Ramos (cell line): ENCODE measurements at regions not wholly inside any gene's neighbourhood (a gene's known extent, or its start where the extent isn't known, plus 50 kb on each side); places are given as distances from the start of the nearest gene placed in this dataset.
"Not testable (repeated sequence)": the region's sequence is repeated elsewhere in the genome, so short reads cannot be mapped to it uniquely, and the experiment has no call there.

Experiments used
- in situ Hi-C: fragments of 300-500 bp; cut with MboI; formaldehyde crosslinking; loops from one replicate; pipeline ENCODE4 v1.14.3; 2022; ENCODE audit warnings: low sequenced_read_pairs; ENCODE audit not compliant: unreplicated experiment

GRCh38 chr5:131008329-131008728, 156.7 kb downstream of the HINT1 start:
- in situ Hi-C loops, result no loop called here

GRCh38 chr5:131005963-131006684, 158.9 kb downstream of the HINT1 start:
- in situ Hi-C loops, result no loop called here

GRCh38 chr5:131001507-131001906, 163.5 kb downstream of the HINT1 start:
- in situ Hi-C loops, result no loop called here

- in situ Hi-C loops, result no loop called here
These were observed 164.8 kb downstream of the HINT1 start for GRCh38 chr5:131000289-131000688.

- in situ Hi-C loops, result not testable (repeated sequence)
These were observed 168.3 kb downstream of the HINT1 start for GRCh38 chr5:130996720-130997119.

- in situ Hi-C loops, result no loop called here
These were observed 169.2 kb downstream of the HINT1 start for GRCh38 chr5:130995851-130996250.

- in situ Hi-C loops, result no loop called here
These were observed 169.9 kb downstream of the HINT1 start for GRCh38 chr5:130995254-130995515.

GRCh38 chr5:130994496-130995253, 170.4 kb downstream of the HINT1 start:
- in situ Hi-C loops, result no loop called here

GRCh38 chr5:130992621-130993020, 172.4 kb downstream of the HINT1 start:
- in situ Hi-C loops, result no loop called here

GRCh38 chr5:130992095-130992494, 173.0 kb downstream of the HINT1 start:
- in situ Hi-C loops, result no loop called here

GRCh38 chr5:130985776-130986175, 179.3 kb downstream of the HINT1 start:
- in situ Hi-C loops, result no loop called here

- in situ Hi-C loops, result no loop called here
These were observed 183.4 kb downstream of the HINT1 start for GRCh38 chr5:130981663-130982062.

GRCh38 chr5:130978475-130978874, 186.6 kb downstream of the HINT1 start:
- in situ Hi-C loops, result no loop called here

GRCh38 chr5:130976493-130976892, 188.6 kb downstream of the HINT1 start:
- in situ Hi-C loops, result no loop called here

- in situ Hi-C loops, result no loop called here
These were observed 189.2 kb downstream of the HINT1 start for GRCh38 chr5:130975847-130976246.

GRCh38 chr5:130975299-130975698, 189.8 kb downstream of the HINT1 start:
- in situ Hi-C loops, result no loop called here

- in situ Hi-C loops, result no loop called here
These were observed 190.9 kb downstream of the HINT1 start for GRCh38 chr5:130974021-130974683.

- in situ Hi-C loops, result no loop called here
These were observed 198.0 kb downstream of the HINT1 start for GRCh38 chr5:130966990-130967525.

- in situ Hi-C loops, result no loop called here
These were observed 199.1 kb downstream of the HINT1 start for GRCh38 chr5:130965920-130966319.

GRCh38 chr5:130965360-130965759, 199.7 kb downstream of the HINT1 start:
- in situ Hi-C loops, result no loop called here
